Mammary epithelial cell (primary cell): ENCODE measurements at regions not wholly inside any gene's neighbourhood (a gene's known extent, or its start where the extent isn't known, plus 50 kb on each side); places are given as distances from the start of the nearest gene placed in this dataset.

ENCODE experiments used
- CTCF ChIP-seq, 2 donors: IDR thresholded peaks in 1 of 2; conservative IDR thresholded peaks in 1 of 2; 2 replicates each; pipeline ENCODE4 v1.5.1; 2011 to 2012; ENCODE audit warnings: inconsistent platforms in 2 of 2, low read length in 2 of 2, mild to moderate bottlenecking in 2 of 2, control low read depth in 1 of 2, low read depth in 1 of 2; ENCODE audit not compliant: insufficient read depth in 1 of 2; ENCODE audit errors: extremely low read depth in 1 of 2
- EZH2 ChIP-seq: IDR thresholded peaks from 2 replicates; pipeline ENCODE4 v1.6.1; 2012; ENCODE audit warnings: low read length, inconsistent platforms, borderline replicate concordance

- TF ChIP-seq CTCF (conservative IDR thresholded peaks at IDR 0.05 in 1 of 2, IDR thresholded peaks at IDR 0.05 in 1 of 2; ENCODE audit: extremely low read depth in 1 of 2, insufficient read depth in 1 of 2, low read depth in 1 of 2, low read length in 2 of 2) (no peak), EZH2 (no peak)
Observed at GRCh38 chr18:22114526-22115321, 54.7 kb upstream of the GATA6 start.
